ENCODE measurements at regions not wholly inside any gene's neighbourhood (a gene's known extent, or its start where the extent isn't known, plus 50 kb on each side); places are given as distances from the start of the nearest gene placed in this dataset.

GRCh38 chr3:116618138-116618537 lies 91.4 kb upstream of the TUSC7 start:
- Histone ChIP-seq H3K27ac (ENCODE audit: low read depth in 2 of 2, low read length in 1 of 2) (no peak overlapping the region), H3K79me2 (ENCODE audit: insufficient read depth) (no peaks in the 10 kb centered on the region), H3K9me3 (no peaks in the 10 kb centered on the region), H3K4me3 (ENCODE audit: low read depth in 2 of 2, low read length in 1 of 2) (no peak overlapping the region), H3K4me2 (no peak overlapping the region), H3K4me1 (ENCODE audit: control insufficient read depth in 1 of 2, insufficient read depth in 2 of 2, low read depth in 1 of 2, low read length in 1 of 2) (peaks cover 0 to 5% of the 10 kb centered on the region in 2 experiments; a peak in 2 of 4 replicates), H2AFZ (ENCODE audit: low read depth) (no peak overlapping the region), H3K36me3 (replicated peaks in 1 of 2; ENCODE audit: control insufficient read depth in 1 of 2, insufficient read depth in 2 of 2, low read length in 1 of 2) (no peaks in the 10 kb centered on the region), H3K9me2 (no peaks in the 10 kb centered on the region), H3K9ac (no peak overlapping the region), H3K27me3 (ENCODE audit: insufficient read depth) (no peaks in the 10 kb centered on the region), H4K20me1 (ENCODE audit: insufficient read depth) (no peaks in the 10 kb centered on the region), H3F3A (replicated peaks; ENCODE audit: insufficient read depth) (no peaks in the 10 kb centered on the region)
- TF ChIP-seq, protein P1, sequence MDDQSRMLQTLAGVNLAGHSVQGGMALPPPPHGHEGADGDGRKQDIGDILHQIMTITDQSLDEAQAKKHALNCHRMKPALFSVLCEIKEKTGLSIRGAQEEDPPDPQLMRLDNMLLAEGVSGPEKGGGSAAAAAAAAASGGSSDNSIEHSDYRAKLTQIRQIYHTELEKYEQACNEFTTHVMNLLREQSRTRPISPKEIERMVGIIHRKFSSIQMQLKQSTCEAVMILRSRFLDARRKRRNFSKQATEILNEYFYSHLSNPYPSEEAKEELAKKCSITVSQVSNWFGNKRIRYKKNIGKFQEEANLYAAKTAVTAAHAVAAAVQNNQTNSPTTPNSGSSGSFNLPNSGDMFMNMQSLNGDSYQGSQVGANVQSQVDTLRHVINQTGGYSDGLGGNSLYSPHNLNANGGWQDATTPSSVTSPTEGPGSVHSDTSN (IDR thresholded peaks at IDR 0.05) = no peak
- TF ChIP-seq MAX (IDR thresholded peaks at IDR 0.05; ENCODE audit: low read depth) = no peak
- TF ChIP-seq NFIC (IDR thresholded peaks at IDR 0.05; ENCODE audit: borderline replicate concordance) = no peak
- TF ChIP-seq, protein P2, sequence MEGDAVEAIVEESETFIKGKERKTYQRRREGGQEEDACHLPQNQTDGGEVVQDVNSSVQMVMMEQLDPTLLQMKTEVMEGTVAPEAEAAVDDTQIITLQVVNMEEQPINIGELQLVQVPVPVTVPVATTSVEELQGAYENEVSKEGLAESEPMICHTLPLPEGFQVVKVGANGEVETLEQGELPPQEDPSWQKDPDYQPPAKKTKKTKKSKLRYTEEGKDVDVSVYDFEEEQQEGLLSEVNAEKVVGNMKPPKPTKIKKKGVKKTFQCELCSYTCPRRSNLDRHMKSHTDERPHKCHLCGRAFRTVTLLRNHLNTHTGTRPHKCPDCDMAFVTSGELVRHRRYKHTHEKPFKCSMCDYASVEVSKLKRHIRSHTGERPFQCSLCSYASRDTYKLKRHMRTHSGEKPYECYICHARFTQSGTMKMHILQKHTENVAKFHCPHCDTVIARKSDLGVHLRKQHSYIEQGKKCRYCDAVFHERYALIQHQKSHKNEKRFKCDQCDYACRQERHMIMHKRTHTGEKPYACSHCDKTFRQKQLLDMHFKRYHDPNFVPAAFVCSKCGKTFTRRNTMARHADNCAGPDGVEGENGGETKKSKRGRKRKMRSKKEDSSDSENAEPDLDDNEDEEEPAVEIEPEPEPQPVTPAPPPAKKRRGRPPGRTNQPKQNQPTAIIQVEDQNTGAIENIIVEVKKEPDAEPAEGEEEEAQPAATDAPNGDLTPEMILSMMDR (IDR thresholded peaks at IDR 0.05) = no peak
- TF ChIP-seq POLR2AphosphoS5 (IDR thresholded peaks at IDR 0.05; ENCODE audit: low read depth, low read length) = no peak
- no peak for TF ChIP-seq RFX5 (IDR thresholded peaks at IDR 0.05; ENCODE audit: low read length)
- TF ChIP-seq JUND (IDR thresholded peaks at IDR 0.05) = no peak
- no peak for TF ChIP-seq GATA2 (CRISPR knock-in tag; IDR thresholded peaks at IDR 0.05)
- TF ChIP-seq TCF12 (IDR thresholded peaks at IDR 0.05) = no peak
- TF ChIP-seq RAD21 (IDR thresholded peaks at IDR 0.05; ENCODE audit: low read length) = no peak
- TF ChIP-seq, protein P3, sequence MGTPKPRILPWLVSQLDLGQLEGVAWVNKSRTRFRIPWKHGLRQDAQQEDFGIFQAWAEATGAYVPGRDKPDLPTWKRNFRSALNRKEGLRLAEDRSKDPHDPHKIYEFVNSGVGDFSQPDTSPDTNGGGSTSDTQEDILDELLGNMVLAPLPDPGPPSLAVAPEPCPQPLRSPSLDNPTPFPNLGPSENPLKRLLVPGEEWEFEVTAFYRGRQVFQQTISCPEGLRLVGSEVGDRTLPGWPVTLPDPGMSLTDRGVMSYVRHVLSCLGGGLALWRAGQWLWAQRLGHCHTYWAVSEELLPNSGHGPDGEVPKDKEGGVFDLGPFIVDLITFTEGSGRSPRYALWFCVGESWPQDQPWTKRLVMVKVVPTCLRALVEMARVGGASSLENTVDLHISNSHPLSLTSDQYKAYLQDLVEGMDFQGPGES (IDR thresholded peaks at IDR 0.05; ENCODE audit: low read depth, low read length) = no peak
- TF ChIP-seq EP300 (IDR thresholded peaks at IDR 0.05; ENCODE audit: borderline replicate concordance in 1 of 2, low read depth in 1 of 2, low read length in 1 of 2) = no peak
- TF ChIP-seq SMC3 (IDR thresholded peaks at IDR 0.05; ENCODE audit: low read depth, low read length) = no peak
- TF ChIP-seq, protein P4, sequence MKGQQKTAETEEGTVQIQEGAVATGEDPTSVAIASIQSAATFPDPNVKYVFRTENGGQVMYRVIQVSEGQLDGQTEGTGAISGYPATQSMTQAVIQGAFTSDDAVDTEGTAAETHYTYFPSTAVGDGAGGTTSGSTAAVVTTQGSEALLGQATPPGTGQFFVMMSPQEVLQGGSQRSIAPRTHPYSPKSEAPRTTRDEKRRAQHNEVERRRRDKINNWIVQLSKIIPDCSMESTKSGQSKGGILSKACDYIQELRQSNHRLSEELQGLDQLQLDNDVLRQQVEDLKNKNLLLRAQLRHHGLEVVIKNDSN (IDR thresholded peaks at IDR 0.05; ENCODE audit: borderline replicate concordance, low read depth) = no peak
- TF ChIP-seq EZH2phosphoT487 (IDR thresholded peaks at IDR 0.05; ENCODE audit: borderline replicate concordance, low read depth) = no peak
- no peak for TF ChIP-seq TEAD4 (IDR thresholded peaks at IDR 0.05; ENCODE audit: borderline replicate concordance, insufficient read depth)
- TF ChIP-seq ELF1 (IDR thresholded peaks at IDR 0.05) = no peak
- WGBS (ENCODE audit: low lambda C conversion rate) = 46% methylated on average over 2 of the region's 2 CpGs
- CTCF ChIA-PET = no interaction called here
- no peak for DNase-seq
- POLR2A ChIA-PET = no interaction called here

Data from SK-N-SH (cell line).